ENCODE measurements at regions not wholly inside any gene's neighbourhood (a gene's known extent, or its start where the extent isn't known, plus 50 kb on each side); places are given as distances from the start of the nearest gene placed in this dataset.

- no peak for DNase-seq (ENCODE audit: low spot score)
Observed at GRCh38 chr22:48653929-48654328, 1173.7 kb downstream of the BRD1 start.

- DNase-seq (ENCODE audit: low spot score): no peak
Observed at GRCh38 chr22:48653306-48653705, 1174.4 kb downstream of the BRD1 start.

DNA sequence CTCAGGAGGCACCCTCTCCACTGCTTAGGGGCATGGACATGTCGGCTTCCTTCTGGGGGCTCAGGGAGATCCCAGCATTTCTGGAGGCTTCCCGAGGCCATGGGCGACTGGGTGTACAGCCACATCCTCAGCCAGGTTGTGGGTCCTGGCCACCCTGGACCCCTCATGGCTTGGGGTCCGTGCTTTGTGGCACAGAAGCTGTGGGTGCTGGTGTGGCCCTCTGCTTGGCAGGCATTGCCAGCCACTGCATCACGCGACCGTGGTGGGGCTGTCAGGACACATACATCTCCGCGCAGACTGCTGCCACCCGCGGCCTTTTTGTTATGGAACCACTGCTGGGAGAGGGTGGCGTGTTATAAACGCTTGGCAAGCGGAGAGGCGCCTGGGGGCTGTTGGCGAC is 1174.9 kb downstream of the BRD1 start:
- DNase-seq (ENCODE audit: low spot score): no peak

GRCh38 chr22:48651981-48652538 is 1175.6 kb downstream of the BRD1 start:
- DNase-seq (ENCODE audit: low spot score): no peak

- DNase-seq (ENCODE audit: low spot score): no peak
Observed at GRCh38 chr22:48651036-48651890, 1176.4 kb downstream of the BRD1 start.

GRCh38 chr22:48650323-48651035 is 1177.2 kb downstream of the BRD1 start:
- DNase-seq (ENCODE audit: low spot score): no peak

GRCh38 chr22:48649466-48649865 is 1178.2 kb downstream of the BRD1 start:
- no peak for DNase-seq (ENCODE audit: low spot score)

DNA sequence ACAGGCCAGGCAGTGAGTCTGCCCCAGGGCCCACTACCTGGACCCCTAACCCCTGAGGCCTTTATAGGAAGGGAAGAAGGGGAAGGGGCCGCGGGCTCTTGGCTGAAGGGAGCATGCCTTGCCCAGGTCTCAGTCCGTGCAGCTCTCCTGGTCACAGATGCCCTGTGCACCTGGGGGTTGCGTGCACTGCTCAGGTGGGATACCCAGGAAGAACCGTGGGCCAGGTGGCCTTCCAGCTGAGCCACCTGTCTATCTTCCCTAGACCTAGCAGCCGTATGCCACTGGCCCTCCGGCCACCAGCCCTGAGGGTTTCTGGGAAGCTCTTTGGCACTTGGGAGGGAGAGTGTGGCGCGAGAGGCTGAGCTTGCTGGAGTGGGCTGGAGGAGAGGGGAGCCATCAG is 1178.6 kb downstream of the BRD1 start:
- DNase-seq (ENCODE audit: low spot score): no peak

DNA sequence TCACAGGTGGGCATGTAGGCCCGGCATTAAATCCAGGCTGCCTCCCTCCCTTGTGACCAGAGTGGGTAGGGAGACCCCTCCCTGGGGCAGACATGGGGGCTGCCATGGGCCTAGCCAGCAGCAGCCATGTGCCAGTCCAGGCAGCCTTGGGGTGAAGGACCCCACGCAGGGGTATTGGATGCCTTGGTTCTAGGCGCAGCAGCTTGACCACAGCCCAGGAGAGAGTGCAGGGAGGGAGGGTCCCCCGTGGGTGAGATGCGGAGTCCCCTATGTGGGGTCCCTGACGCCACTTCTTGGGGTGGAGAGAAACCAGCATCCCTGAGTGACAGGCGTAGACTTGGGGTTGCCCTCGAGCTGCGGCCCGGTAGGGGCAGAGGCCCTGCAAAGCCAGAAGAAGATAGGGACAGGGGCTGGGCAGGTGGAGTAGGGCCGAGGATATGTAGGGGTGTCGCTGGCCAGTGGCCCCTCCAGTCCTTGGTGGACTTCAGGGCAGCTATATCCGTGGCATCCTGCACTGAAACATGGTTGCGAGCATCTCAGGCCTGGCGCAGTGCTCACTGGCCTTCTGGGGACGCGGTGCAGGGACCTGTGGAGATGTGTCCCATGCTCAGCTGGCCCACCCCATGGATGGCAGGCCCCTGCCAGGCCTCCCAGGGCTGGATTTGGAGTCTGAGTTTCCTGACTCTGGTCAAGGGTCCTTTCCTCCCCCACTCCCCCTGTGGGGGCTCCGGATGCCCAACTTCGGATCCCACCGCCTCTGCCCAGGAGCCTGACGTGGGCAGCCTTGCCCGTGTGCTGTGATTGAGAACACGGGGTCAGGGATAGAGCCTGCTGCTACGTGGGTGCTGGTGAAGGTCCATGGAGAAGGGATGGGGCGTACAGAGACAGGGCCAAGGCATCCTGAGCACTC is 1179.8 kb downstream of the BRD1 start:
- no peak for DNase-seq (ENCODE audit: low spot score)

GRCh38 chr22:48647051-48647450 is 1180.6 kb downstream of the BRD1 start:
- DNase-seq (ENCODE audit: low spot score): no peak

GRCh38 chr22:48646216-48646925 is 1181.3 kb downstream of the BRD1 start:
- DNase-seq (ENCODE audit: low spot score): no peak

- DNase-seq (ENCODE audit: low spot score): no peak
Observed at GRCh38 chr22:48645766-48646165, 1181.9 kb downstream of the BRD1 start.

DNA sequence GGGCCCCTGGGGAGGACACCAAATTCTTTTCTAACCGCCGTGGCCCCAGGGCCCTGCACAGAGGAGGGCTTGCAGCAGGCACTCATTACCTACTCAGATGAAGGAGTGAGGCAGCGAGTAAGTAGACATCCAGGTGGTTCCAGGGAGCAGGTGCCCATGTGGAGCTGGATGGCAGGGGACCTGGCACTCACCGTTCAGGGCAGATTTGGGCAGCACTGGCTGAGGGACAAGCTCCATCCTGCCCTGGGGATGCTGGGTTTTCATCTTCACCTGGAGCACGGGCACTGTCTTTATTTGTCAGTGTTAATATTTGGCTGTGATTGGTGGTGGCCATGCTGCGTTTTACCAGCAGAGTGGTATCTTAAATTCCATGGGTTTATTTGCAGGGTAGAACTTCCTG is 1182.7 kb downstream of the BRD1 start:
- no peak for DNase-seq (ENCODE audit: low spot score)

- no peak for DNase-seq (ENCODE audit: low spot score)
Observed at GRCh38 chr22:48644108-48644507, 1183.6 kb downstream of the BRD1 start.

GRCh38 chr22:48643066-48643731 is 1184.5 kb downstream of the BRD1 start:
- DNase-seq (ENCODE audit: low spot score): no peak

DNA sequence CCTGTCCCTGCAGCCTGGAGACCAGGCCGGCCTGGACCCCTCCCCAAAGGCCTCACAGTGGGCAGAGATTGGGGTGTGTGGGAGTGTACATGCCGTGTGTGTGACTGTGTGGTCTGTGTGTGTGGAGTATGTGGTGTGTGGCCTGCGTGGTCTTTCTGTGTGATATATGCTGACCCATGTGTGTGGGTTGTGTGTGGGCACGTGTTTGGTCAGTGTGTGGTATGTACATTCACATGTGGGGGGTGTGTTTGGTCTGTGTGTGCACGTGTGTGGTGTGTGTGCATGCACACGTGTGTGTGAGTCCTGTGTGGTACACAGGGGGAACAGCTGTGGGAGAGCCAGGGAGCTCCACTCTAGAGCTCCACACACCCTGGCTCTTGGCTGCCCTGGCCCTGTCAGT is 1185.1 kb downstream of the BRD1 start:
- no peak for DNase-seq (ENCODE audit: low spot score)

DNA sequence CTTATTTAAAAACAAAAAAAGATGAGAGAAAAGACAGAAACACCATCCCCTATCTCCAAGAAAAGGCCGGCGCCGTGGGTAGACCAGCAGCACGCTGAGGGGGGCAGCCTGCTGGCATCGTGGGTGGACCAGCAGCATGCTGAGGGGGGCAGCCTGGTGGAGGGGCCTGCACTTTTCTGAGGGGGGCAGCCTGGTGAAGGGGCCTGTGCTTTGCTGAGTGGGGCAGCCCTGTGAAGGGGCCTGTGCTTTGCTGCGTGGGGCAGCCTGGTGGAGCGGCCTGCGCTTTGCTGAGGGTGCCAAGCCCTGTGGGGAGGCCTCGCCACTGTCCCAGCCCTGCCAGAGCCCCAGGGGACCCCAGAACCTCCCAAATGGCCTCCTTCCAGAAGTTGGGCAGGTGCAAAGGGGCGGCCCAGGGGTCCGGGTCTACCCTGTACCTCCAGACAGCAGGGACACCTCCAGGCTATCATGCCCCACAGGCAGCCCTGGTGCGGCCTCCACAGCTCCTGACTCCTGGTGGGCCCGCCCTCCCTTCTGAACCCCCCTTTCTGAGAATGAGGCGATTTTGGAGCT is 1185.7 kb downstream of the BRD1 start:
- DNase-seq (ENCODE audit: low spot score): no peak

DNA sequence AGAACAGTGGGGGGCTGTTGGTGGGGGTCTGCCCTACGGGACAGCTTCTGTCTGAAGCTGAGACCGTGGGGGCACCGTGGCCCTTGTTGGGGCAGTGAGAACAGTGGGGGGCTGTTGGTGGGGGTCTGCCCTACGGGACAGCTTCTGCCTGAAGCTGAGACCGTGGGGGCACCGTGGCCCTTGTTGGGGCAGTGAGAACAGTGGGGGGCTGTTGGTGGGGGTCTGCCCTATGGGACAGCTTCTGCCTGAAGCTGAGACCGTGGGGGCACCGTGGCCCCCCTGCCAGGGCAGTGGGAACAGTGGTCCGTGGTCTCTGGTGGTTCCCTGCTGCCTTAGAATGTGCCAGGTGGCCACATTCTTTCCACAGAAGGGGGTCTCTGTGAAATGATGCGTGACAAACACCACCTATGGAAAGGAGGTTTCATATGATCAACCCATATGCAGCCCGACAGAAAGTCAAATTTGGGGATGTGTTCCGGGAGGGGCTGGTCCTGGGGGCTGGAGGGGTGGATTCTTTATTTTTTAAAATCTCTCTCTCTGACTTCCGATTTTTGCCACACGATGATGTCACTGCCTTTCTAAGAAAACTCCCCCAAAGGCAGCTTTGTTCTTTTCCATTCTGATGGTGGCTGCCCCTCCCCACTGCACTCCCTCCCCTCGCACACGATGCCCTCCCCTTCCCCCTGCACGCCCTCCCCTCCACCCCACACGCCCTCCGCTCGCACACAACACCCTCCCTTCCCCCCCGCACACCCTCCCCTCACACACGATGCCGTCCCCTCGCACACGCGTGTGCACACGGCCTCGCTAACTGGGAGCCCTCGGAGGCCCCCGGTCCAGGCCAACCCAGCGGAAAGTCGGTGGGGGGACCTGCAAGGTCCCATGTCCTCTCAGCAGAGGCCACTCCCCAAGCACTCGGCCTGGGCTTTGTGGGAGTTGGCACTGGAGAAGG is 1186.5 kb downstream of the BRD1 start:
- no peak for DNase-seq (ENCODE audit: low spot score)

Data from AG08396 (cell line).